Activated CD8-positive, alpha-beta T cell treated with anti-CD3 and anti-CD28 coated beads, Interleukin-2, amount 10 ng/mL, durations not matched to agents 7 days and 5 days (primary cell): ENCODE measurements at regions not wholly inside any gene's neighbourhood (a gene's known extent, or its start where the extent isn't known, plus 50 kb on each side); places are given as distances from the start of the nearest gene placed in this dataset.

Source experiments
- ATAC-seq: fragments of 150-1000 bp; cut with Tn5 transposase; one replicate; pipeline ENCODE4 v1.10.0; 2021; ENCODE audit warnings: moderate library complexity
- CTCF ChIA-PET: fragments of 350-600 bp; sonication (Branson Sonifier 250); formaldehyde crosslinking; loops from one replicate; lab custom pipeline; 2021; ENCODE audit warnings: antibody characterized with exemption; lab: Charles Lee
- POLR2A ChIA-PET: fragments of 350-600 bp; sonication (Branson Sonifier 250); formaldehyde crosslinking; loops from one replicate; lab custom pipeline; 2021; ENCODE audit warnings: antibody characterized with exemption; lab: Charles Lee
- DNase-seq: peaks from one replicate; pipeline ENCODE4 v3.0.0-alpha.2; 2020
- H3K27ac Mint-ChIP-seq: one replicate; pipeline ENCODE4 v1.8.0; 2021; ENCODE audit warnings: mild to moderate bottlenecking, mixed read lengths
- H3K27me3 Mint-ChIP-seq: one replicate; pipeline ENCODE4 v1.8.0; 2021; ENCODE audit warnings: low read depth, mixed read lengths
- H3K36me3 Mint-ChIP-seq: one replicate; pipeline ENCODE4 v1.8.0; 2021; ENCODE audit warnings: low read depth, mixed read lengths
- H3K4me1 Mint-ChIP-seq: one replicate; pipeline ENCODE4 v1.8.0; 2021; ENCODE audit warnings: low read depth, mixed read lengths
- H3K4me3 Mint-ChIP-seq: one replicate; pipeline ENCODE4 v1.8.0; 2021; ENCODE audit warnings: mild to moderate bottlenecking, mixed read lengths
- H3K9me3 Mint-ChIP-seq: one replicate; pipeline ENCODE4 v1.8.0; 2022; ENCODE audit warnings: mixed read lengths; ENCODE audit not compliant: insufficient read depth

- CTCF ChIA-PET = interaction anchor here (1.0 to 2.4 kb wide), 6 partner anchors 9 to 386 kb away, joined by 3 to 16 read pairs (median 8); no protein-coding TSS in a partner anchor
- Mint-ChIP-seq H3K27ac (no peak overlapping the region), H3K4me3 (no peak overlapping the region), H3K36me3 (no peaks in the 10 kb centered on the region), H3K27me3 (no peaks in the 10 kb centered on the region), H3K9me3 (no peaks in the 10 kb centered on the region), H3K4me1 (no peaks in the 10 kb centered on the region)
- ATAC-seq = peak; percentile 51
- peak; percentile 42 for DNase-seq
- POLR2A ChIA-PET = no interaction called here
Measured at GRCh38 chr4:181528570-181529184, 714.5 kb upstream of the TENM3 start.

- Mint-ChIP-seq H3K27ac (no peak overlapping the region), H3K27me3 (no peaks in the 10 kb centered on the region), H3K36me3 (no peaks in the 10 kb centered on the region), H3K4me1 (no peaks in the 10 kb centered on the region), H3K9me3 (no peaks in the 10 kb centered on the region), H3K4me3 (no peak overlapping the region)
- ATAC-seq (no peak), DNase-seq (no peak)
- ChIA-PET CTCF (interaction anchor here (1.2 to 2.4 kb wide), 3 partner anchors 11 to 387 kb away, joined by 3 to 16 read pairs (median 11); no protein-coding TSS in a partner anchor), POLR2A (no interaction called here)
Measured at GRCh38 chr4:181529537-181529936, 713.7 kb upstream of the TENM3 start.

DNA sequence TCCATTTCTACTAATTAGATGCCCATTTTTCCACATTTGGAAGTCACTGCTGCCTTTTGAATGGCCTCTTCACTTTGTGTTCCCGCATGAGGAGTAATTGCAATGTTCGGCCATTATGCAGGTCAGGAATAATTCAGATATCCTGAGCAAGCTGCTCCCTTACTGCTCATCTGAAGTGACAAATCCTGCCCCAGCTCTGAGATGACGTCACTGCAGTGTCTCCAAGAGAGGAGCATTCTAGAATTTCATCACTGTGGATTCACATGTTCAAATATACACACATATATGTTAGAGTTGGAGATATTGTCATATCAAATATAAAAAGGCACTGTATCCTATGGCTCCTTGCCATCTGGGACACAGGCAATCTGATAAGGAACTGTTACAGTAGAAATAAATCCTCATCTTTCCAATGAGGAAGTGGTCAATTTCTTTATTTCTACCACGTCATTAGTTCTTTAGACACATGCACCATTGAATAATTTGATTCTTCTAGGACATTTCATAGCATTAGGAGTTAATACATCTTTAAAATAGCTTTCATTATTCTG is 706.9 kb upstream of the TENM3 start:
- Mint-ChIP-seq H3K4me1 (no peaks in the 10 kb centered on the region), H3K4me3 (no peak overlapping the region), H3K27ac (no peak overlapping the region), H3K27me3 (no peaks in the 10 kb centered on the region), H3K36me3 (no peaks in the 10 kb centered on the region), H3K9me3 (no peaks in the 10 kb centered on the region)
- DNase-seq = no peak
- ATAC-seq = no peak
- POLR2A ChIA-PET = no interaction called here
- CTCF ChIA-PET = no interaction called here

DNA sequence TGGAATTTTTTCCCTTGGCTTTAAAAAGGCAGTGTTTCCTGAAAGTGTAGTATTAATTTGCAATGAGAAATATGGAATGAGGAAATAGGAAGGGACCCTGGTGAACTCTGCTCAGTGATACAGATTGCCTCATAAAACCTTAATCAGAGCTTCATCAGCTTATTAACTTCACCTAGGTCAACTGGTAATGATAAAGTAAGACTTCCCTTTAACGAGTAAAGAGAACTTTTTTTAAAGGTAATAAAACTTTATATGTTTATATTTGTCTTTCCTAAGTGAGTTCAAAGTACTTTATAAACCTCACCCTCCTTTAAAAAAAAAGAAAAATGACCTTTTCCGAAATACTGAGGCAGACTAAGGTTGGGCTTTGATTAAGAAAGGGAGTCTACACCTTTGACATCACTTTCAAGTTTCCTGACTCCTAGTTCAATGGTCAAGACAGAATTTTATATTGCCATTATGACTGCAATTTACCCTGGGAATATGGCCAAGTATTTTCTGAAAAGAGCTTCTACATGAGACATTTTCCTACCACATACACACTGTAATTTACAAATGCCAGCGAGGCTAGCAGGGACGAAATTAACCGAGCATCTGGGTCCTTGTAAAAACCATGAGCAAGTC is 706.3 kb upstream of the TENM3 start:
- H3K4me1 Mint-ChIP-seq = no peaks in the 10 kb centered on the region
- no peak overlapping the region for H3K27ac Mint-ChIP-seq
- no peaks in the 10 kb centered on the region for H3K27me3 Mint-ChIP-seq
- POLR2A ChIA-PET = no interaction called here
- no peak overlapping the region for H3K4me3 Mint-ChIP-seq
- no peak for ATAC-seq
- CTCF ChIA-PET = no interaction called here
- no peaks in the 10 kb centered on the region for H3K9me3 Mint-ChIP-seq
- H3K36me3 Mint-ChIP-seq = no peaks in the 10 kb centered on the region
- no peak for DNase-seq

GRCh38 chr4:181538431-181538830 is 704.8 kb upstream of the TENM3 start:
- ChIA-PET POLR2A (no interaction called here), CTCF (no interaction called here)
- H3K4me3 Mint-ChIP-seq = no peak overlapping the region
- ATAC-seq = no peak
- no peak for DNase-seq
- H3K9me3 Mint-ChIP-seq = no peaks in the 10 kb centered on the region
- H3K4me1 Mint-ChIP-seq = no peaks in the 10 kb centered on the region
- H3K27ac Mint-ChIP-seq = no peak overlapping the region
- H3K36me3 Mint-ChIP-seq = no peaks in the 10 kb centered on the region
- no peaks in the 10 kb centered on the region for H3K27me3 Mint-ChIP-seq

- CTCF ChIA-PET = interaction anchor here (1.1 kb wide), 1 partner anchor 12 kb away, joined by 3 read pairs; no protein-coding TSS in a partner anchor
- no peak for DNase-seq
- H3K36me3 Mint-ChIP-seq = no peaks in the 10 kb centered on the region
- ATAC-seq = no peak
- H3K27me3 Mint-ChIP-seq = no peaks in the 10 kb centered on the region
- no peak overlapping the region for H3K4me3 Mint-ChIP-seq
- H3K27ac Mint-ChIP-seq = no peak overlapping the region
- POLR2A ChIA-PET = no interaction called here
- H3K9me3 Mint-ChIP-seq = no peaks in the 10 kb centered on the region
- H3K4me1 Mint-ChIP-seq = no peaks in the 10 kb centered on the region
Measured at GRCh38 chr4:181541396-181541795, 701.8 kb upstream of the TENM3 start.

- H3K27ac Mint-ChIP-seq = no peak overlapping the region
- H3K27me3 Mint-ChIP-seq = no peaks in the 10 kb centered on the region
- no peak overlapping the region for H3K4me3 Mint-ChIP-seq
- no peaks in the 10 kb centered on the region for H3K4me1 Mint-ChIP-seq
- ATAC-seq (no peak), DNase-seq (no peak)
- CTCF ChIA-PET = no interaction called here
- no peaks in the 10 kb centered on the region for H3K36me3 Mint-ChIP-seq
- peaks cover 5% of the 10 kb centered on the region for H3K9me3 Mint-ChIP-seq
- POLR2A ChIA-PET = no interaction called here
Measured at GRCh38 chr4:181548873-181549575, 694.2 kb upstream of the TENM3 start.

DNA sequence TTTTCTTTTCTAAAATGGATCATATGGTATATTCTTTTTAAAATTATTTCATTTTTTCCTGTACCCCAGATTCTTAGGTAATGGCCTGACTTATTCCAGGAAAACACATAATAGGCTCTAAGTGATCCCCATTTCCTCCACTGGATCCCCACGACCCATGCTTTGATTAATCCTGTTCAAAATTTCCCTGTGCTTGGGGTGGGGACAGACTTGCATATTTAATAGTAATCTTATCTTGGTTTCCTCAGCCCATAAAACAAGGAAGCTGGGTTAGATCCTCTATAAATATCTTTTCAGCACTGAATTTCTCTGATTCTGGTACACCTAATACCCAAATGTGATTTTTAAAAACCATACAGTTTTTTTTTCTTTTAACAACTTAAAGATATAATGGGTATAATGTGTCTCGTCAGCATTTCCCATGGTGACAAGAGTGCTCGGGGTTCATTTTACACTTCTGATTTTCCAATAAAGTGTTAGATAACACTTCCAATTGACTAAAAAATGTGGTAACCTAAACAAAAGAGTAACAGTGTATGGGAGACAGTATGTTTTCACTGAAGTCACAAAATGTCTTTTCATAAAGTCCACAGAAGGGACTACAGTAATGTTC is 693.5 kb upstream of the TENM3 start:
- no peaks in the 10 kb centered on the region for H3K4me1 Mint-ChIP-seq

DNA sequence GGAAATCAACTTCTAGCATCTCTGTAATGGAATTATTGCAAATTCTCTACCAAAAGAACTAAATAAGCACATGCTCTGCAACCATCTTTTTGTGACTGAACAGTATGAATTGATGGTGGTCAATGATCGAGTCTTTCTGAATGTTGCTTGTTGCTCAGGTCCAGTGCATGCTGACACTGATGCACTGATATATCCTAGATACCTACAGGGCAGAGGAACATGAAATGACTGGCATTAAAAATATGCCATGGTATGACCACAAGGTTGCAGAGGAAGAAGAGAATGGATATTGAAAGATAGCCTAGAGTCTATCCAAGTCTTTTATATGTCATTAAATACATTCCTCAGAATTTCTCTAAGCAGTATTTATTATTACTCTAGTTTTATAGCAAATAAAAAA is 692.8 kb upstream of the TENM3 start:
- ChIA-PET CTCF (no interaction called here), POLR2A (no interaction called here)
- Mint-ChIP-seq H3K9me3 (peaks cover 5% of the 10 kb centered on the region), H3K4me1 (no peaks in the 10 kb centered on the region), H3K27me3 (no peaks in the 10 kb centered on the region), H3K36me3 (no peaks in the 10 kb centered on the region), H3K27ac (no peak overlapping the region), H3K4me3 (no peak overlapping the region)
- DNase-seq = no peak
- ATAC-seq = no peak

More for the DNA sequence above, 693.5 kb upstream of the TENM3 start:
- H3K36me3 Mint-ChIP-seq = no peaks in the 10 kb centered on the region
- CTCF ChIA-PET = no interaction called here
- DNase-seq (no peak), ATAC-seq (no peak)
- POLR2A ChIA-PET = no interaction called here
- no peak overlapping the region for H3K27ac Mint-ChIP-seq
- no peak overlapping the region for H3K4me3 Mint-ChIP-seq
- H3K9me3 Mint-ChIP-seq = peaks cover 5% of the 10 kb centered on the region
- H3K27me3 Mint-ChIP-seq = no peaks in the 10 kb centered on the region

- no peak overlapping the region for H3K27ac Mint-ChIP-seq
- no peaks in the 10 kb centered on the region for H3K4me1 Mint-ChIP-seq
- DNase-seq (no peak), ATAC-seq (no peak)
- CTCF ChIA-PET = no interaction called here
- peaks cover 5% of the 10 kb centered on the region for H3K9me3 Mint-ChIP-seq
- H3K4me3 Mint-ChIP-seq = no peak overlapping the region
- POLR2A ChIA-PET = no interaction called here
- H3K36me3 Mint-ChIP-seq = no peaks in the 10 kb centered on the region
- no peaks in the 10 kb centered on the region for H3K27me3 Mint-ChIP-seq
Measured at GRCh38 chr4:181559637-181560036, 683.6 kb upstream of the TENM3 start.

- no peak for DNase-seq
- no peak overlapping the region for H3K27ac Mint-ChIP-seq
- POLR2A ChIA-PET = no interaction called here
- CTCF ChIA-PET = no interaction called here
- no peaks in the 10 kb centered on the region for H3K36me3 Mint-ChIP-seq
- peaks cover 5% of the 10 kb centered on the region for H3K9me3 Mint-ChIP-seq
- H3K4me3 Mint-ChIP-seq = no peak overlapping the region
- H3K4me1 Mint-ChIP-seq = no peaks in the 10 kb centered on the region
- ATAC-seq = no peak
- no peaks in the 10 kb centered on the region for H3K27me3 Mint-ChIP-seq
Measured at GRCh38 chr4:181562399-181562798, 680.8 kb upstream of the TENM3 start.

DNA sequence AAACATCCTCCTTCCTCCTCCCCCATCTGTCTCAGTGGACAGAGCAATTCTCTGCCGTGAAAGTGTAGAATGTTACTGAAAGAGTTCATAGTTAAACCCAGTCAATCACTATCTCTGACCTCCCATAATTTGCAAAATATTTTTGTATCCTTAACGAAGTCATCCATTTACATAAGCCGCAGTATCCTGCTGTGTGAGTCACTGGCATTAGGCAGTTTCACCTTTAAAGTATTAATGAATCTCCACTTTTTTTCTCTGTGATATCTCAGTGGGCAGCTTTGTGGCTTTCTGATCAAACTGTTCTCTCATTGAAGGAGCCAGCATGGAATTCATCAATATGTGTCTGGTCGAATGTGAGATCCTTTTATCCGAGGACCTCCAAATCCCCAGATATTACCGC is 678.6 kb upstream of the TENM3 start:
- Mint-ChIP-seq H3K4me1 (no peaks in the 10 kb centered on the region), H3K27ac (no peak overlapping the region), H3K27me3 (no peaks in the 10 kb centered on the region), H3K9me3 (peaks cover 5% of the 10 kb centered on the region), H3K4me3 (no peak overlapping the region), H3K36me3 (no peaks in the 10 kb centered on the region)
- POLR2A ChIA-PET = no interaction called here
- DNase-seq (no peak), ATAC-seq (no peak)
- CTCF ChIA-PET = no interaction called here
